IMR-90 (cell line): ENCODE measurements at regions not wholly inside any gene's neighbourhood (a gene's known extent, or its start where the extent isn't known, plus 50 kb on each side); places are given as distances from the start of the nearest gene placed in this dataset.

Experiments
- ATAC-seq: fragments of 200-7000 bp; cut with Tn5 transposase; 2 replicates; pipeline ENCODE4 v1.9.1; 2020; ENCODE audit warnings: low read depth, mild to moderate bottlenecking, moderate library complexity
- BruUV-seq: library from RNA; stranded (reverse); fragments of 400-500 nt; replicated peaks from 2 replicates; lab custom pipeline; 2021; lab: Mats Ljungman, UMichigan
- CTCF ChIA-PET: fragments of 300-600 bp; formaldehyde crosslinking; extraction: SDS; loops from one replicate; lab custom pipeline; 2021; ENCODE audit warnings: antibody characterized with exemption; lab: Yijun Ruan, JAX
- POLR2A ChIA-PET: fragments of 300-600 bp; sonication (Branson Sonifier 250); formaldehyde crosslinking; loops from one replicate; lab custom pipeline; 2022; ENCODE audit warnings: antibody characterized with exemption; ENCODE audit not compliant: unreplicated experiment; lab: Charles Lee
- DNase-seq: peaks from one replicate; pipeline ENCODE4 v3.0.0; 2013
- H2AFZ ChIP-seq: replicated peaks from 2 replicates; pipeline ENCODE3; 2013; ENCODE audit warnings: low read length, mild to moderate bottlenecking; ENCODE audit not compliant: poor library complexity
- H2AK5ac ChIP-seq: 2 replicates; pipeline ENCODE4 v1.6.1; 2013; ENCODE audit warnings: low read depth, low read length, inconsistent platforms
- H2AK9ac ChIP-seq: replicated peaks from 2 replicates; pipeline ENCODE3; 2013; ENCODE audit warnings: mild to moderate bottlenecking, low read depth, low read length, moderate library complexity; ENCODE audit not compliant: poor library complexity
- H2BK120ac ChIP-seq: 2 replicates; pipeline ENCODE4 v1.6.1; 2013; ENCODE audit warnings: low read depth, low read length, inconsistent platforms
- H2BK15ac ChIP-seq: 3 replicates; pipeline ENCODE4 v1.6.1; 2013; ENCODE audit warnings: low read depth, low read length, inconsistent platforms
- H2BK20ac ChIP-seq: 2 replicates; pipeline ENCODE4 v1.6.1; 2013; ENCODE audit warnings: low read depth, mild to moderate bottlenecking, inconsistent platforms, low read length, moderate library complexity
- H2BK5ac ChIP-seq: 2 replicates; pipeline ENCODE4 v1.6.1; 2013; ENCODE audit warnings: mild to moderate bottlenecking, low read depth, low read length, inconsistent platforms; ENCODE audit not compliant: poor library complexity, severe bottlenecking
- H3K14ac ChIP-seq: replicated peaks from 2 replicates; pipeline ENCODE4 v1.6.1; 2013; ENCODE audit warnings: low read depth, low read length, inconsistent platforms
- H3K18ac ChIP-seq: 2 replicates; pipeline ENCODE4 v1.6.1; 2013; ENCODE audit warnings: low read depth, low read length, control low read depth
- H3K23ac ChIP-seq: 2 replicates; pipeline ENCODE4 v1.6.1; 2013; ENCODE audit warnings: low read depth, low read length, inconsistent platforms
- H3K27ac ChIP-seq: 2 replicates; pipeline ENCODE4 v1.5.1; 2013; ENCODE audit warnings: mild to moderate bottlenecking, control low read depth, low read length; ENCODE audit not compliant: insufficient read depth
- H3K27me3 ChIP-seq: 2 replicates; pipeline ENCODE4 v1.6.1; 2013; ENCODE audit warnings: low read length; ENCODE audit not compliant: control insufficient read depth, insufficient read depth
- H3K36me3 ChIP-seq: 2 replicates; pipeline ENCODE4 v1.6.1; 2013; ENCODE audit warnings: low read length, mixed read lengths; ENCODE audit not compliant: control insufficient read depth, insufficient read depth
- H3K4ac ChIP-seq: 2 replicates; pipeline ENCODE4 v1.6.1; 2013; ENCODE audit warnings: low read depth, low read length, inconsistent platforms
- H3K4me1 ChIP-seq: 2 replicates; pipeline ENCODE4 v1.6.1; 2013; ENCODE audit warnings: low read length, mixed read lengths; ENCODE audit not compliant: control insufficient read depth, insufficient read depth
- H3K4me2 ChIP-seq: 2 replicates; pipeline ENCODE4 v1.6.1; 2013; ENCODE audit warnings: low read depth, mild to moderate bottlenecking, control low read depth, low read length, moderate library complexity
- H3K4me3 ChIP-seq: 2 replicates; pipeline ENCODE4 v1.5.1; 2013; ENCODE audit warnings: low read depth, mild to moderate bottlenecking, control low read depth, low read length, moderate library complexity; ENCODE audit not compliant: insufficient read depth
- H3K56ac ChIP-seq: 2 replicates; pipeline ENCODE4 v1.6.1; 2013; ENCODE audit warnings: low read length, inconsistent platforms; ENCODE audit not compliant: insufficient read depth; ENCODE audit errors: extremely low read depth
- H3K79me1 ChIP-seq, 2 experiments: 2 replicates each; pipeline ENCODE4 v1.6.1; 2013; ENCODE audit warnings: low read length in 2 of 2, inconsistent platforms in 1 of 2, low read depth in 1 of 2
- H3K9ac ChIP-seq: 2 replicates; pipeline ENCODE4 v1.6.1; 2013; ENCODE audit warnings: low read depth, low read length, control low read depth
- H3K9me1 ChIP-seq: 2 replicates; pipeline ENCODE4 v1.6.1; 2013; ENCODE audit warnings: low read length, inconsistent platforms; ENCODE audit not compliant: insufficient read depth
- H3K9me3 ChIP-seq: 2 replicates; pipeline ENCODE4 v1.6.1; 2013; ENCODE audit warnings: low read length; ENCODE audit not compliant: control insufficient read depth, insufficient read depth
- H4K20me1 ChIP-seq: 2 replicates; pipeline ENCODE4 v1.6.1; 2013; ENCODE audit warnings: low read length, inconsistent platforms; ENCODE audit not compliant: insufficient read depth
- H4K5ac ChIP-seq: 2 replicates; pipeline ENCODE4 v1.6.1; 2013; ENCODE audit warnings: mild to moderate bottlenecking, low read depth, low read length, control low read depth
- H4K8ac ChIP-seq, 2 experiments: 2 replicates each; pipeline ENCODE4 v1.6.1; 2013; ENCODE audit warnings: low read depth in 2 of 2, low read length in 2 of 2, control low read depth in 1 of 2, inconsistent platforms in 1 of 2
- H4K91ac ChIP-seq: 2 replicates; pipeline ENCODE4 v1.6.1; 2013; ENCODE audit warnings: low read depth, low read length, inconsistent platforms; ENCODE audit not compliant: insufficient read depth
- BHLHE40 ChIP-seq: fragments of 150-350 bp; IDR thresholded peaks from 2 replicates; pipeline ENCODE4 v1.6.1; 2016; ENCODE audit warnings: mild to moderate bottlenecking, low read depth, low read length
- CEBPB ChIP-seq: IDR thresholded peaks from 2 replicates; pipeline ENCODE4 v1.6.1; 2012; ENCODE audit warnings: low read depth, low read length, improper control_type of control experiment
- CHD1 ChIP-seq: IDR thresholded peaks from 2 replicates; pipeline ENCODE4 v1.6.1; 2012; ENCODE audit warnings: low read depth, low read length, improper control_type of control experiment
- FOS ChIP-seq: fragments of 150-350 bp; IDR thresholded peaks from 2 replicates; pipeline ENCODE4 v1.6.1; 2016; ENCODE audit warnings: low read depth, low read length
- MAFK ChIP-seq: IDR thresholded peaks from 2 replicates; pipeline ENCODE4 v1.6.1; 2012; ENCODE audit warnings: low read depth, low read length, improper control_type of control experiment
- MAZ ChIP-seq: IDR thresholded peaks from 2 replicates; pipeline ENCODE4 v1.6.1; 2012; ENCODE audit warnings: low read depth, mild to moderate bottlenecking, low read length, improper control_type of control experiment, moderate library complexity, borderline replicate concordance
- MXI1 ChIP-seq: IDR thresholded peaks from 2 replicates; pipeline ENCODE4 v1.6.1; 2012; ENCODE audit warnings: low read depth, mild to moderate bottlenecking, low read length, moderate library complexity, borderline replicate concordance
- NFE2L2 ChIP-seq: fragments of 150-350 bp; IDR thresholded peaks from 2 replicates; pipeline ENCODE4 v1.6.1; 2016; ENCODE audit warnings: low read depth, mild to moderate bottlenecking, low read length
- POLR2A ChIP-seq: IDR thresholded peaks from 2 replicates; pipeline ENCODE4 v1.6.1; 2012; ENCODE audit warnings: mild to moderate bottlenecking, low read depth, low read length
- RAD21 ChIP-seq: IDR thresholded peaks from 2 replicates; pipeline ENCODE4 v1.6.1; 2012; ENCODE audit warnings: low read length, improper control_type of control experiment
- RCOR1 ChIP-seq: IDR thresholded peaks from 2 replicates; pipeline ENCODE4 v1.6.1; 2012; ENCODE audit warnings: mild to moderate bottlenecking, low read length, improper control_type of control experiment; ENCODE audit not compliant: insufficient replicate concordance
- RFX5 ChIP-seq: IDR thresholded peaks from 2 replicates; pipeline ENCODE4 v1.8.0; 2012; ENCODE audit warnings: low read depth, mild to moderate bottlenecking, low read length, moderate library complexity
- SMC3 ChIP-seq: fragments of 150-350 bp; IDR thresholded peaks from 2 replicates; pipeline ENCODE4 v1.6.1; 2016; ENCODE audit warnings: low read depth, mild to moderate bottlenecking, antibody characterized with exemption, low read length, moderate library complexity
- WGBS, 2 experiments: methylation state at CpG; one replicate each; pipeline versions ENCODE4 v1.1.5 to v1.1.7; 2013; ENCODE audit warnings: missing lambda C conversion rate in 2 of 2; ENCODE audit not compliant: insufficient read length in 1 of 2; ENCODE audit errors: extremely low coverage in 2 of 2; 5-methylcytosine and 5-hydroxymethylcytosine counted together
- dilution Hi-C: fragments of 300-500 bp; cut with HindIII; formaldehyde crosslinking; loops from one replicate; pipeline ENCODE4 v1.14.3; 2018; ENCODE audit warnings: low sequenced_read_pairs; ENCODE audit not compliant: unreplicated experiment
- in situ Hi-C: fragments of 300-500 bp; cut with MboI; formaldehyde crosslinking; loops from 3 replicates; pipeline ENCODE4 v1.14.3; 2019; ENCODE audit warnings: low sequenced_read_pairs, inconsistent platforms, mixed read lengths
- intact Hi-C: fragments of 100-400 bp; cut with micrococcal nuclease; formaldehyde crosslinking; loops from 2 replicates; pipeline ENCODE4 v1.10.0; 2022
- TF ChIP-seq, protein P1 (sequence below): conservative IDR thresholded peaks from 2 replicates; pipeline ENCODE4 v1.5.1; 2012; ENCODE audit warnings: mild to moderate bottlenecking, low read depth, low read length, improper control_type of control experiment
- TF ChIP-seq, protein P2 (sequence below): fragments of 150-350 bp; IDR thresholded peaks from 2 replicates; pipeline ENCODE4 v1.6.1; 2017; ENCODE audit warnings: mild to moderate bottlenecking, antibody characterized with exemption, low read length, low read depth
- TF ChIP-seq, protein P3 (sequence below): fragments of 150-350 bp; IDR thresholded peaks from 2 replicates; pipeline ENCODE4 v1.6.1; 2016; ENCODE audit warnings: low read depth, mild to moderate bottlenecking, low read length, moderate library complexity, borderline replicate concordance

DNA sequence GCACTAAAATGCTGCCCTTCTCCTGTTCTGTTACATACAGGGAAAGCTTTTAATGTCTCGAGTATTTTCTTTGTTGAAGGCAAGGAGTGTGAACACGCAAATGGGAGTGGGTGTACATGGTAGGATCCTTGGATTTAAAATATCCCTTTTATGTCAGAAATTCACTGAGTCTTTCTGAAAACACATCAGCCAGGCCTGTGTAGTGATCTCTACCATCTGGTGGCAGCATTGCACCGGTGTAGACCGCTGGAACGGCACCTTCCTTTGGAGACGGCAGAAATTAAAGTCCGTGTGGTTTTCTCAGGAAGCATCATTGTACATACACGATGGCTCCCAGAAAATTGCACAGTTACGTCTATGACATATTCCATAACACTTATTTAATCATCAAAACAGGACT is 515.8 kb downstream of the GALR1 start:
- CTCF ChIA-PET, result no interaction called here
- H2BK5ac ChIP-seq, result no peak overlapping the region
- H3K56ac ChIP-seq, result no peak overlapping the region
- H2AFZ ChIP-seq, result no peak overlapping the region
- H3K4me1 ChIP-seq, result no peaks in the 10 kb centered on the region
- H2AK9ac ChIP-seq, result no peak overlapping the region
- intact Hi-C loops (no loop called here), dilution Hi-C loops (no loop called here), in situ Hi-C loops (no loop called here)
- no peak overlapping the region for H3K14ac ChIP-seq
- H4K8ac ChIP-seq, result no peak overlapping the region
- DNase-seq (no peak), ATAC-seq (no peak)
- peaks cover 25% of the 10 kb centered on the region for H3K9me3 ChIP-seq
- no peak overlapping the region for H3K23ac ChIP-seq
- no peak overlapping the region for H2BK15ac ChIP-seq
- BruUV-seq, result no TSS peak
- H4K5ac ChIP-seq, result no peak overlapping the region
- H3K79me1 ChIP-seq, result no peaks in the 10 kb centered on the region
- H2BK120ac ChIP-seq, result no peak overlapping the region
- WGBS, 2 experiments, result 0% methylated on average over 2 of the region's 9 CpGs; no CpG with 5 or more reads in 1 of the 2 experiments
- no peaks in the 10 kb centered on the region for H3K27me3 ChIP-seq
- TF ChIP-seq MAZ, result no peak
- TF ChIP-seq, protein P1, sequence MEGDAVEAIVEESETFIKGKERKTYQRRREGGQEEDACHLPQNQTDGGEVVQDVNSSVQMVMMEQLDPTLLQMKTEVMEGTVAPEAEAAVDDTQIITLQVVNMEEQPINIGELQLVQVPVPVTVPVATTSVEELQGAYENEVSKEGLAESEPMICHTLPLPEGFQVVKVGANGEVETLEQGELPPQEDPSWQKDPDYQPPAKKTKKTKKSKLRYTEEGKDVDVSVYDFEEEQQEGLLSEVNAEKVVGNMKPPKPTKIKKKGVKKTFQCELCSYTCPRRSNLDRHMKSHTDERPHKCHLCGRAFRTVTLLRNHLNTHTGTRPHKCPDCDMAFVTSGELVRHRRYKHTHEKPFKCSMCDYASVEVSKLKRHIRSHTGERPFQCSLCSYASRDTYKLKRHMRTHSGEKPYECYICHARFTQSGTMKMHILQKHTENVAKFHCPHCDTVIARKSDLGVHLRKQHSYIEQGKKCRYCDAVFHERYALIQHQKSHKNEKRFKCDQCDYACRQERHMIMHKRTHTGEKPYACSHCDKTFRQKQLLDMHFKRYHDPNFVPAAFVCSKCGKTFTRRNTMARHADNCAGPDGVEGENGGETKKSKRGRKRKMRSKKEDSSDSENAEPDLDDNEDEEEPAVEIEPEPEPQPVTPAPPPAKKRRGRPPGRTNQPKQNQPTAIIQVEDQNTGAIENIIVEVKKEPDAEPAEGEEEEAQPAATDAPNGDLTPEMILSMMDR, result no peak
- TF ChIP-seq NFE2L2, result no peak
- TF ChIP-seq SMC3, result no peak
- TF ChIP-seq RCOR1, result no peak
- TF ChIP-seq POLR2A, result no peak
- TF ChIP-seq CHD1, result no peak
- no peak for TF ChIP-seq BHLHE40
- TF ChIP-seq, protein P2, sequence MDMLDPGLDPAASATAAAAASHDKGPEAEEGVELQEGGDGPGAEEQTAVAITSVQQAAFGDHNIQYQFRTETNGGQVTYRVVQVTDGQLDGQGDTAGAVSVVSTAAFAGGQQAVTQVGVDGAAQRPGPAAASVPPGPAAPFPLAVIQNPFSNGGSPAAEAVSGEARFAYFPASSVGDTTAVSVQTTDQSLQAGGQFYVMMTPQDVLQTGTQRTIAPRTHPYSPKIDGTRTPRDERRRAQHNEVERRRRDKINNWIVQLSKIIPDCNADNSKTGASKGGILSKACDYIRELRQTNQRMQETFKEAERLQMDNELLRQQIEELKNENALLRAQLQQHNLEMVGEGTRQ, result no peak
- TF ChIP-seq MXI1, result no peak
- TF ChIP-seq CEBPB, result no peak
- TF ChIP-seq, protein P3, sequence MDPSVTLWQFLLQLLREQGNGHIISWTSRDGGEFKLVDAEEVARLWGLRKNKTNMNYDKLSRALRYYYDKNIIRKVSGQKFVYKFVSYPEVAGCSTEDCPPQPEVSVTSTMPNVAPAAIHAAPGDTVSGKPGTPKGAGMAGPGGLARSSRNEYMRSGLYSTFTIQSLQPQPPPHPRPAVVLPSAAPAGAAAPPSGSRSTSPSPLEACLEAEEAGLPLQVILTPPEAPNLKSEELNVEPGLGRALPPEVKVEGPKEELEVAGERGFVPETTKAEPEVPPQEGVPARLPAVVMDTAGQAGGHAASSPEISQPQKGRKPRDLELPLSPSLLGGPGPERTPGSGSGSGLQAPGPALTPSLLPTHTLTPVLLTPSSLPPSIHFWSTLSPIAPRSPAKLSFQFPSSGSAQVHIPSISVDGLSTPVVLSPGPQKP, result no peak
- no peak for TF ChIP-seq MAFK
- TF ChIP-seq FOS, result no peak
- TF ChIP-seq RFX5, result no peak
- TF ChIP-seq RAD21, result no peak
- H3K4me2 ChIP-seq, result no peak overlapping the region
- H2AK5ac ChIP-seq, result no peak overlapping the region
- no peak overlapping the region for H4K91ac ChIP-seq
- no peak overlapping the region for H3K4me3 ChIP-seq
- no peaks in the 10 kb centered on the region for H3K9me1 ChIP-seq
- no peaks in the 10 kb centered on the region for H4K20me1 ChIP-seq
- no peak overlapping the region for H2BK20ac ChIP-seq
- POLR2A ChIA-PET, result no interaction called here
- H3K27ac ChIP-seq, result no peak overlapping the region
- no peaks in the 10 kb centered on the region for H3K36me3 ChIP-seq
- H3K4ac ChIP-seq, result no peak overlapping the region
- H3K9ac ChIP-seq, result no peak overlapping the region
- H3K18ac ChIP-seq, result no peak overlapping the region
